ENCODE measurements at regions not wholly inside any gene's neighbourhood (a gene's known extent, or its start where the extent isn't known, plus 50 kb on each side); places are given as distances from the start of the nearest gene placed in this dataset.

DNA sequence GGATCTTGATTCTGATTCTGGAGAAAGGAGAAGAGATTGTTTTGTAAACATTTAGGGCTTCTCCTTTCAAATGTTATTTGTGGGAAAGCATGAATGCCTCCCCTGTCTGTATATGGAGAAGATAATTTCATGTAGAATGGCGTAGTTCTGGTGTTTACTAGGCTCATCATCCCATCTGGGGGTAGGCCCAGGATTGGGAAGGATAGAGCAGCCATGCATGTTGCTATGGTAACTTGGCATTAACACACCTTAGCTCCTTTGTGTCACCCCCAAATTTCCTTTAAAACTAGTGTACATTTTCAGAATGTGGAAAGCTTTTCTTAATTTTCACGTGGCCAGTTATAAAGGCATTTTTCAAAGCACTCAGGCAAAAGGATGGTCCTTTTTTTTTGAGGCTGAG is 57.5 kb upstream of the EED start:
- TF ChIP-seq ASH2L (IDR thresholded peaks at IDR 0.05; ENCODE audit: low read length) (no peak), POLR2AphosphoS5 (IDR thresholded peaks at IDR 0.05; ENCODE audit: low read depth, low read length) (no peak), CREB1 (IDR thresholded peaks at IDR 0.05) (no peak)
- TF ChIP-seq, protein P1, sequence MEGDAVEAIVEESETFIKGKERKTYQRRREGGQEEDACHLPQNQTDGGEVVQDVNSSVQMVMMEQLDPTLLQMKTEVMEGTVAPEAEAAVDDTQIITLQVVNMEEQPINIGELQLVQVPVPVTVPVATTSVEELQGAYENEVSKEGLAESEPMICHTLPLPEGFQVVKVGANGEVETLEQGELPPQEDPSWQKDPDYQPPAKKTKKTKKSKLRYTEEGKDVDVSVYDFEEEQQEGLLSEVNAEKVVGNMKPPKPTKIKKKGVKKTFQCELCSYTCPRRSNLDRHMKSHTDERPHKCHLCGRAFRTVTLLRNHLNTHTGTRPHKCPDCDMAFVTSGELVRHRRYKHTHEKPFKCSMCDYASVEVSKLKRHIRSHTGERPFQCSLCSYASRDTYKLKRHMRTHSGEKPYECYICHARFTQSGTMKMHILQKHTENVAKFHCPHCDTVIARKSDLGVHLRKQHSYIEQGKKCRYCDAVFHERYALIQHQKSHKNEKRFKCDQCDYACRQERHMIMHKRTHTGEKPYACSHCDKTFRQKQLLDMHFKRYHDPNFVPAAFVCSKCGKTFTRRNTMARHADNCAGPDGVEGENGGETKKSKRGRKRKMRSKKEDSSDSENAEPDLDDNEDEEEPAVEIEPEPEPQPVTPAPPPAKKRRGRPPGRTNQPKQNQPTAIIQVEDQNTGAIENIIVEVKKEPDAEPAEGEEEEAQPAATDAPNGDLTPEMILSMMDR (IDR thresholded peaks at IDR 0.05; ENCODE audit: control extremely low read depth in 1 of 3, insufficient read depth in 1 of 3, low read depth in 1 of 3, low read length in 3 of 3): no peak
